AG04449 (cell line): ENCODE measurements at regions not wholly inside any gene's neighbourhood (a gene's known extent, or its start where the extent isn't known, plus 50 kb on each side); places are given as distances from the start of the nearest gene placed in this dataset.
A peak's percentile ranks its signal among the peaks of the same experiment; 100 is the strongest.

Experiments used
- CTCF ChIA-PET: fragments of 350-600 bp; formaldehyde crosslinking; extraction: SDS; loops from one replicate; lab custom pipeline; 2021; ENCODE audit warnings: antibody characterized with exemption; lab: Yijun Ruan, JAX
- POLR2A ChIA-PET: fragments of 400-600, 350-600 bp; formaldehyde crosslinking; extraction: SDS; loops from one replicate; lab custom pipeline; 2020; ENCODE audit warnings: antibody characterized with exemption, inconsistent platforms; lab: Yijun Ruan, JAX
- DNase-seq: peaks from one replicate; pipeline ENCODE4 v3.0.0-alpha.2; 2010; ENCODE audit warnings: low read depth, low spot score
- H3K4me3 ChIP-seq: 2 replicates; pipeline ENCODE4 v1.5.1; 2011; ENCODE audit warnings: low read depth, mild to moderate bottlenecking, control low read depth, low read length
- TF ChIP-seq, protein P1 (sequence below): IDR thresholded peaks from one replicate; pipeline ENCODE4 v1.5.1; 2011; ENCODE audit warnings: mild to moderate bottlenecking, moderate library complexity, low read length, control low read depth, inconsistent platforms; ENCODE audit not compliant: insufficient read depth; ENCODE audit errors: missing control alignments

DNA sequence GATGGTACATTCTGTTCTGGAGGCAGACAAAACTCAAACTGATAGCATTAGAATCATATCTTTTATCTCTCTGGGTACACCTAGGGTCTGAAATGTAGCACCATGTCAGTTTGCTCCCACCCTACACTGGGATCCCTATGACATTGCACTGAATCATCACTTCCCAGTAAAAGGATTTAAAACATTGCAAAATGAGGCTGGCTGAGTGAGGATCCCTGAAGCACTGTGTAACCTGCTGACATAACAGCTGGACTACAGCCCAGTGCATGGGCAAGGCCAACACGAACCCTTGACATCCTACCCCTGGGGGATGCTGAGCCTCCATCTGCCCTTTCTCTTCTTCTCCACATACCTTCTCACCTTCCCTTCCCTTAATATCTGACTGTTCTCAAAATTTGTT lies 253.2 kb downstream of the TTC32 start:
- ChIA-PET CTCF (interaction anchor here (2.4 kb wide), 1 partner anchor 17 kb away, joined by 15 read pairs; no protein-coding TSS in a partner anchor), POLR2A (no interaction called here)
- H3K4me3 ChIP-seq = no peak overlapping the region
- peak; percentile 67 for DNase-seq
- TF ChIP-seq, protein P1, sequence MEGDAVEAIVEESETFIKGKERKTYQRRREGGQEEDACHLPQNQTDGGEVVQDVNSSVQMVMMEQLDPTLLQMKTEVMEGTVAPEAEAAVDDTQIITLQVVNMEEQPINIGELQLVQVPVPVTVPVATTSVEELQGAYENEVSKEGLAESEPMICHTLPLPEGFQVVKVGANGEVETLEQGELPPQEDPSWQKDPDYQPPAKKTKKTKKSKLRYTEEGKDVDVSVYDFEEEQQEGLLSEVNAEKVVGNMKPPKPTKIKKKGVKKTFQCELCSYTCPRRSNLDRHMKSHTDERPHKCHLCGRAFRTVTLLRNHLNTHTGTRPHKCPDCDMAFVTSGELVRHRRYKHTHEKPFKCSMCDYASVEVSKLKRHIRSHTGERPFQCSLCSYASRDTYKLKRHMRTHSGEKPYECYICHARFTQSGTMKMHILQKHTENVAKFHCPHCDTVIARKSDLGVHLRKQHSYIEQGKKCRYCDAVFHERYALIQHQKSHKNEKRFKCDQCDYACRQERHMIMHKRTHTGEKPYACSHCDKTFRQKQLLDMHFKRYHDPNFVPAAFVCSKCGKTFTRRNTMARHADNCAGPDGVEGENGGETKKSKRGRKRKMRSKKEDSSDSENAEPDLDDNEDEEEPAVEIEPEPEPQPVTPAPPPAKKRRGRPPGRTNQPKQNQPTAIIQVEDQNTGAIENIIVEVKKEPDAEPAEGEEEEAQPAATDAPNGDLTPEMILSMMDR = no peak

GRCh38 chr2:19646987-19647386 lies 254.8 kb downstream of the TTC32 start:
- TF ChIP-seq, protein P1 = no peak

GRCh38 chr2:19644763-19645162 lies 257.0 kb downstream of the TTC32 start:
- H3K4me3 ChIP-seq = no peak overlapping the region
- ChIA-PET POLR2A (no interaction called here), CTCF (no interaction called here)
- TF ChIP-seq, protein P1 = no peak
- no peak for DNase-seq

More at GRCh38 chr2:19646987-19647386, 254.8 kb downstream of the TTC32 start:
- POLR2A ChIA-PET = no interaction called here
- no peak overlapping the region for H3K4me3 ChIP-seq
- DNase-seq = no peak
- CTCF ChIA-PET = no interaction called here

DNA sequence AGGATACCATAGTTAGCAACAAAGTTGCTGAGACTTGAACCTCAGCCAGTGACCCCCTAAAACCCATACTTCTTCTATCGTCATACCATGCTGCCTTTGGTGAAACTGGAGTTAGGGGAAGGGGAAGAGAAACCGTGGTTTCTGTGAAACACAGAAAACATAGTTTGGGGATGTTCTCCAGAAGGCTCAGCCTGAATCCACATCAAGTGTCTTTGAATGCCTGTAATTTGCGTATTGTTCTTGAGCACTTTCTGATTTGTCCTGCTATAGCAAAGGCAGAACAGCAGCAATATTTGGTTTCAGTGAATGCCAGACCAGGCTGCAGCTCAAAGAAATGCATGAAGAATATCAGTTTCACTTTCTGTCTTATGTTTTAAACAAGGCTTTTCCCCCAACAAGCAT lies 258.7 kb downstream of the TTC32 start:
- POLR2A ChIA-PET = no interaction called here
- H3K4me3 ChIP-seq = no peak overlapping the region
- TF ChIP-seq, protein P1 = no peak
- DNase-seq = no peak
- CTCF ChIA-PET = interaction anchor here (1.3 to 1.8 kb wide), 2 partner anchors 15 to 274 kb away, joined by 3 to 5 read pairs; no protein-coding TSS in a partner anchor

- DNase-seq = no peak
- POLR2A ChIA-PET = no interaction called here
- TF ChIP-seq, protein P1 = no peak
- CTCF ChIA-PET = interaction anchor here (1.8 kb wide), 1 partner anchor 16 kb away, joined by 5 read pairs; no protein-coding TSS in a partner anchor
- H3K4me3 ChIP-seq = no peak overlapping the region
These were observed 259.3 kb downstream of the TTC32 start for GRCh38 chr2:19642501-19642900.

GRCh38 chr2:19635951-19636510 lies 265.8 kb downstream of the TTC32 start:
- CTCF ChIA-PET = no interaction called here
- POLR2A ChIA-PET = no interaction called here

More at GRCh38 chr2:19635951-19636510, 265.8 kb downstream of the TTC32 start:
- TF ChIP-seq, protein P1 = no peak
- DNase-seq = no peak
- no peak overlapping the region for H3K4me3 ChIP-seq
